Panc1 (cell line): ENCODE measurements at regions not wholly inside any gene's neighbourhood (a gene's known extent, or its start where the extent isn't known, plus 50 kb on each side); places are given as distances from the start of the nearest gene placed in this dataset.

Experiments
- ATAC-seq: fragments of 200-7000 bp; cut with Tn5 transposase; 2 replicates; pipeline ENCODE4 v1.9.1; 2020; ENCODE audit warnings: mild to moderate bottlenecking, moderate library complexity
- BruUV-seq: library from RNA; stranded (reverse); fragments of 400-500 nt; replicated peaks from 2 replicates; lab custom pipeline; 2021; lab: Mats Ljungman, UMichigan
- CTCF ChIA-PET: fragments of 300-600 bp; sonication (Branson Sonifier 250); formaldehyde crosslinking; loops from one replicate; lab custom pipeline; 2022; ENCODE audit warnings: antibody characterized with exemption; lab: Charles Lee
- POLR2A ChIA-PET: fragments of 300-600 bp; sonication (Branson Sonifier 250); formaldehyde crosslinking; loops from one replicate; lab custom pipeline; 2022; ENCODE audit warnings: antibody characterized with exemption; lab: Charles Lee
- DNase-seq: peaks from one replicate; pipeline ENCODE4 v3.0.0-alpha.2; 2010; ENCODE audit warnings: low read depth, low spot score
- H3K27ac ChIP-seq: 2 replicates; pipeline ENCODE4 v1.5.1; 2011; ENCODE audit warnings: mild to moderate bottlenecking, low read length, inconsistent platforms
- H3K27me3 ChIP-seq: fragments of 200-500 bp; sonication (Bioruptor generic); 2 replicates; pipeline ENCODE4 v1.6.0; 2014; ENCODE audit warnings: low read length, inconsistent platforms; ENCODE audit not compliant: control insufficient read depth, insufficient read depth
- H3K36me3 ChIP-seq: fragments of 200-500 bp; sonication (Bioruptor generic); 2 replicates; pipeline ENCODE4 v1.5.1; 2014; ENCODE audit warnings: inconsistent platforms, mild to moderate bottlenecking, low read length, moderate library complexity; ENCODE audit not compliant: control insufficient read depth, insufficient read depth
- H3K4me1 ChIP-seq: 2 replicates; pipeline ENCODE4 v1.5.1; 2011; ENCODE audit warnings: inconsistent platforms, mild to moderate bottlenecking, low read length, moderate library complexity; ENCODE audit not compliant: control insufficient read depth, insufficient read depth
- H3K4me3 ChIP-seq, 2 experiments: 2 replicates each; pipeline ENCODE4 v1.5.1; 2011 to 2012; ENCODE audit warnings: low read depth in 2 of 2, low read length in 2 of 2, mild to moderate bottlenecking in 2 of 2, inconsistent platforms in 1 of 2, moderate library complexity in 1 of 2
- H3K9me3 ChIP-seq: fragments of 200-500 bp; sonication (Bioruptor generic); 2 replicates; pipeline ENCODE4 v1.5.1; 2014; ENCODE audit warnings: low read depth, mild to moderate bottlenecking, inconsistent platforms, low read length, moderate library complexity; ENCODE audit not compliant: control insufficient read depth, insufficient read depth
- POLR2AphosphoS5 ChIP-seq: IDR thresholded peaks from 2 replicates; pipeline ENCODE4 v1.6.1; 2012; ENCODE audit warnings: mild to moderate bottlenecking, low read depth, low read length, moderate library complexity
- SIN3A ChIP-seq: IDR thresholded peaks from 2 replicates; pipeline ENCODE4 v1.6.1; 2012; ENCODE audit warnings: low read depth, mild to moderate bottlenecking, low read length, moderate library complexity, borderline replicate concordance; ENCODE audit not compliant: insufficient read depth
- TCF7L2 ChIP-seq: IDR thresholded peaks from 2 replicates; pipeline ENCODE4 v1.6.1; 2011; ENCODE audit warnings: mild to moderate bottlenecking, low read depth, low read length, inconsistent platforms
- in situ Hi-C: cut with HindIII; loops from 2 replicates; pipeline ENCODE4 v1.10.0; 2016; ENCODE audit warnings: low sequenced_read_pairs, low pct_unique_long_range_greater_than_20kb
- intact Hi-C: fragments of 100-400 bp; cut with micrococcal nuclease; formaldehyde crosslinking; loops from one replicate; pipeline ENCODE4 v1.10.0; 2022; ENCODE audit not compliant: unreplicated experiment
- TF ChIP-seq, protein P1 (sequence below), 2 experiments: IDR thresholded peaks; 2 replicates each; pipeline ENCODE4 v1.6.1; 2011 to 2012; ENCODE audit warnings: low read depth in 2 of 2, control low read depth in 1 of 2, low read length in 1 of 2, mild to moderate bottlenecking in 1 of 2, moderate library complexity in 1 of 2; ENCODE audit not compliant: insufficient read depth in 1 of 2
- TF ChIP-seq, protein P2 (sequence below): fragments of 450-650 bp; IDR thresholded peaks from 2 replicates; pipeline ENCODE4 v1.5.1; 2017; ENCODE audit warnings: mild to moderate bottlenecking

DNA sequence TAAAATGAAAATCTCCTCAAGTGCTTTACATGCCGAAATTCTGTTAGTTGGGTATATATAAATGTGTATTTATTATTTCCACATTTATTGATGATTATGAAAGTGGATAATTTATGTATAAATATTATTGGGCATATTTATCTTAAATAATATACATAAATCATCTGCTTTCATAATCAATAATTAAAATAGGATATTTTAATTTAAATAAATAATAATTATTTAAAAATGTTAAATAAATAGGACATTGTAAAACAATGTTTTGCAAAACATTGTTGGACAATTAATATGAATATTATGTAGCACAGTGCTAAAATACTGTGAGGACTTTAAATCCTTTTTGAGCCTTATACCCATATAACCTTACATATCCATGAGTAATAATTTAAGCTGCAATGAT is 786.5 kb upstream of the CITED2 start:
- H3K27me3 ChIP-seq, result no peaks in the 10 kb centered on the region
- no peak overlapping the region for H3K27ac ChIP-seq
- no peaks in the 10 kb centered on the region for H3K4me1 ChIP-seq
- intact Hi-C loops, result no loop called here
- TF ChIP-seq TCF7L2 (no peak), POLR2AphosphoS5 (no peak), SIN3A (no peak)
- TF ChIP-seq, protein P1, sequence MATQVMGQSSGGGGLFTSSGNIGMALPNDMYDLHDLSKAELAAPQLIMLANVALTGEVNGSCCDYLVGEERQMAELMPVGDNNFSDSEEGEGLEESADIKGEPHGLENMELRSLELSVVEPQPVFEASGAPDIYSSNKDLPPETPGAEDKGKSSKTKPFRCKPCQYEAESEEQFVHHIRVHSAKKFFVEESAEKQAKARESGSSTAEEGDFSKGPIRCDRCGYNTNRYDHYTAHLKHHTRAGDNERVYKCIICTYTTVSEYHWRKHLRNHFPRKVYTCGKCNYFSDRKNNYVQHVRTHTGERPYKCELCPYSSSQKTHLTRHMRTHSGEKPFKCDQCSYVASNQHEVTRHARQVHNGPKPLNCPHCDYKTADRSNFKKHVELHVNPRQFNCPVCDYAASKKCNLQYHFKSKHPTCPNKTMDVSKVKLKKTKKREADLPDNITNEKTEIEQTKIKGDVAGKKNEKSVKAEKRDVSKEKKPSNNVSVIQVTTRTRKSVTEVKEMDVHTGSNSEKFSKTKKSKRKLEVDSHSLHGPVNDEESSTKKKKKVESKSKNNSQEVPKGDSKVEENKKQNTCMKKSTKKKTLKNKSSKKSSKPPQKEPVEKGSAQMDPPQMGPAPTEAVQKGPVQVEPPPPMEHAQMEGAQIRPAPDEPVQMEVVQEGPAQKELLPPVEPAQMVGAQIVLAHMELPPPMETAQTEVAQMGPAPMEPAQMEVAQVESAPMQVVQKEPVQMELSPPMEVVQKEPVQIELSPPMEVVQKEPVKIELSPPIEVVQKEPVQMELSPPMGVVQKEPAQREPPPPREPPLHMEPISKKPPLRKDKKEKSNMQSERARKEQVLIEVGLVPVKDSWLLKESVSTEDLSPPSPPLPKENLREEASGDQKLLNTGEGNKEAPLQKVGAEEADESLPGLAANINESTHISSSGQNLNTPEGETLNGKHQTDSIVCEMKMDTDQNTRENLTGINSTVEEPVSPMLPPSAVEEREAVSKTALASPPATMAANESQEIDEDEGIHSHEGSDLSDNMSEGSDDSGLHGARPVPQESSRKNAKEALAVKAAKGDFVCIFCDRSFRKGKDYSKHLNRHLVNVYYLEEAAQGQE (IDR thresholded peaks at IDR 0.05; ENCODE audit: insufficient read depth in 1 of 2, low read depth in 2 of 2, low read length in 1 of 2), result no peak
- TF ChIP-seq, protein P2, sequence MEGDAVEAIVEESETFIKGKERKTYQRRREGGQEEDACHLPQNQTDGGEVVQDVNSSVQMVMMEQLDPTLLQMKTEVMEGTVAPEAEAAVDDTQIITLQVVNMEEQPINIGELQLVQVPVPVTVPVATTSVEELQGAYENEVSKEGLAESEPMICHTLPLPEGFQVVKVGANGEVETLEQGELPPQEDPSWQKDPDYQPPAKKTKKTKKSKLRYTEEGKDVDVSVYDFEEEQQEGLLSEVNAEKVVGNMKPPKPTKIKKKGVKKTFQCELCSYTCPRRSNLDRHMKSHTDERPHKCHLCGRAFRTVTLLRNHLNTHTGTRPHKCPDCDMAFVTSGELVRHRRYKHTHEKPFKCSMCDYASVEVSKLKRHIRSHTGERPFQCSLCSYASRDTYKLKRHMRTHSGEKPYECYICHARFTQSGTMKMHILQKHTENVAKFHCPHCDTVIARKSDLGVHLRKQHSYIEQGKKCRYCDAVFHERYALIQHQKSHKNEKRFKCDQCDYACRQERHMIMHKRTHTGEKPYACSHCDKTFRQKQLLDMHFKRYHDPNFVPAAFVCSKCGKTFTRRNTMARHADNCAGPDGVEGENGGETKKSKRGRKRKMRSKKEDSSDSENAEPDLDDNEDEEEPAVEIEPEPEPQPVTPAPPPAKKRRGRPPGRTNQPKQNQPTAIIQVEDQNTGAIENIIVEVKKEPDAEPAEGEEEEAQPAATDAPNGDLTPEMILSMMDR, result no peak
- no peak overlapping the region for H3K4me3 ChIP-seq
- no peaks in the 10 kb centered on the region for H3K9me3 ChIP-seq
- DNase-seq (no peak), ATAC-seq (no peak)
- POLR2A ChIA-PET, result no interaction called here
- no peaks in the 10 kb centered on the region for H3K36me3 ChIP-seq
- in situ Hi-C loops, result no loop called here
- CTCF ChIA-PET, result no interaction called here
- BruUV-seq, result no TSS peak

DNA sequence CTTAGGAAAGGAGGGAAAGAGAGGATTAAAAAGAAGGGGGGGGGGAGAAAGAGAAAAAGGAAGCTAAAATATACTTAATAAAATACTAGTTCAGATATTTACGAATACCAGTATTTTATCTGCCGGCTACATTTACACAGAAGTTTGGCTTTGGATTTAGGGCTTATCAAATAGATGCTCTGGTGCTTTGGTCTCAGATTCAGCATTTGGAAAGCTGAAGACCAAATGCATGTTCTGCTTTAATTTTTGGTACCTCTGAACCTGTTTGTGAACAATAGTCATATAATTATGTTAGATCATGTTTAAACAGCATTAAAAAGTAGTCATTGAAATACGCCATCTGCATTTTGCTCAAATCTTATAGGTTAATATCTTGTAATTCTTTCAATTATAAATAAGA is 786.0 kb upstream of the CITED2 start:
- in situ Hi-C loops, result no loop called here
- BruUV-seq, result no TSS peak
- POLR2A ChIA-PET, result no interaction called here
- no peaks in the 10 kb centered on the region for H3K27me3 ChIP-seq
- H3K27ac ChIP-seq, result no peak overlapping the region
- H3K4me1 ChIP-seq, result no peaks in the 10 kb centered on the region
- TF ChIP-seq, protein P1 (IDR thresholded peaks at IDR 0.05; ENCODE audit: insufficient read depth in 1 of 2, low read depth in 2 of 2, low read length in 1 of 2), result peak in 1 of 2 experiments; percentile 53; a peak in 1 of 4 replicates
- no peak for TF ChIP-seq TCF7L2
- TF ChIP-seq, protein P2, result no peak
- intact Hi-C loops, result no loop called here
- H3K9me3 ChIP-seq, result no peaks in the 10 kb centered on the region
- ATAC-seq (no peak), DNase-seq (no peak)
- CTCF ChIA-PET, result interaction anchor here (0.6 kb wide), 1 partner anchor 68 kb away, joined by 6 read pairs; no protein-coding TSS in a partner anchor
- no peak overlapping the region for H3K4me3 ChIP-seq
- no peaks in the 10 kb centered on the region for H3K36me3 ChIP-seq
